Hematopoietic multipotent progenitor cell treated with erythropoietin and hydrocortisone succinate and interleukin-3 and kit ligand, for 4 days (in vitro differentiated cells): ENCODE measurements at regions not wholly inside any gene's neighbourhood (a gene's known extent, or its start where the extent isn't known, plus 50 kb on each side); places are given as distances from the start of the nearest gene placed in this dataset.
A peak's percentile ranks its signal among the peaks of the same experiment; 100 is the strongest.

ENCODE experiments used
- DNase-seq: peaks from one replicate; pipeline ENCODE4 v3.0.0-alpha.2; 2015

- DNase-seq, result peak; percentile 19
Measured at GRCh38 chr2:12326449-12327190, 390.1 kb upstream of the TRIB2 start.

DNA sequence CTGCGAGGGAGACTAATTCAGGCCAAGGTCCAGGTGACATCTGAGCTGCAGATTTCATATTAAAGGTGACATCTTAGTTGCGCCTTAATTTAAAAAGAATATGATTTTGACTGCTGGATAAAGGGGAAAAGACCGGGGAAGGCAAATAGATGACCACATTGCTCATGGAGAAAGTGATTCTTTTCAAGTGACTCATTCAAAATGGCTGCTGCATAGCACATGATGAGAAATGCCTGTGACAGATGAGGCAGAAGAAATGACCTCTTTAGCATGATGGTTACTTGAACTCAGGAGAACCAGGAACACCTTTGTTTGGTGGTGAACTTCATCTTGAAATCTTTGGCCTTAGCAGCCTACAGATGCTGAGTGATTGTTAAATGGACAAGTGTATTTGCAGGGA lies 385.8 kb upstream of the TRIB2 start:
- DNase-seq, result no peak

- no peak for DNase-seq
Measured at GRCh38 chr2:12331698-12332097, 385.0 kb upstream of the TRIB2 start.

DNA sequence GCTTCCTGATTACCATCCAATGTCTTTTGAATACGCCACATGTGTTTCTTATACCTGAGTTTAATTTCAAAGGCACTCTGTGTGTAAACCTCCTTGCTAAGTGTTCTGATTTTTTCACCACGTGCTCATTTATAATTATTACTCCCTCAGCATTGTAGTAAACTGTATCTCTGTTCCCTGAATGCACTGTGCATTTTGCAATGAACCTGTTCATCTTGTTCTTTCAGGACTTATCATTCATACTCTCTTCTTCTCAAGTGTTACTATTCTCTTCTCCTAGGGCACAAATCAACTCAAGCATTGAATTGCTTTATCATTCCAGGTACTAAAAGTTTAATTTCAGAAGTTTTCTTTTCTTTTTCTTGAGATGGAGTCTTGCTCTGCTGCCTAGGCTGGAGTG lies 383.4 kb upstream of the TRIB2 start:
- DNase-seq, result no peak

DNA sequence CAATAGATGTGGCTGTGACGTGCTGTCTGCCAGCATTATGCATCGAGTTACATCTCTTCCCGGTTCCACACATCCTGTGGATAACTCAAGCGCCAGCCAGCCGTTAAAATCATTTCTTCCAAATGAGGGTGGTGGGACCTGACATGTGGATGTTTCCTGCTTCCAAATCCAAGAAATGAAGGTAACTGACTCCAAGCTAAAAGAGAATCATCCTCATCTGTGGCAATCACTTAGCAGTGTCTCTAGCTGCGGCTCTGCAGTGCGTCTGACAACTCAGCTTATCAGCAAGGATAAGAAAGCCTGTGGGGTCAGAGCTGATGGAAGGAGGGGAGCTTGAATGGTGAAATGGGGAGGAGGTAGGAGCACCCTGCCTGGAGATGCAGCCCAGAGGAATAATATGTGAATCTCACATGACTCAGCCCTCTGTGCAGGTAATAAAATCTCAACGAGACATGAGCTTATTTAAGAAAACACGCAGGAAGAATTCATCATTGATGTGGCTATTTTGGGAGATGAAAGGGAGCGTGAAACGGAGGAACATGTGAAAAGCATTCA lies 382.2 kb upstream of the TRIB2 start:
- no peak for DNase-seq

DNA sequence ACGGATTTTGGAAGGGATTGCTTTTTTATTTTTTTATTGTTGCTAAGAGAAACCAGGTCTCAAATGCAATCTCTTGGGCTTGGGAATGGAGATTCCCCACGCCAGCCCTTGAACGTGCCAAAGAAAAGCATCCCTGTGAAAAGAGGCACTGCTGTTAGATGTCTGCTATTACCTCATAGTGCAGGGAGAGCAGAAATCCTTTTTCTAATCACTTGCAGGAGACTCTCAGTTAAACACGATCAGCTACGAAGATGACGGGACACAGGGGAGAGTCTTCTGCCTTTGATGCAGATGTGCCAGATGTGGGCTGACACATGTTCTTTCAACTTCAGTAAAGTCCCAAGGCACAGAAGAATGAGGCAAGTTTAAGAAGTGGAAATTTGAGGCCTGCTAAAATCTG lies 381.6 kb upstream of the TRIB2 start:
- no peak for DNase-seq

- DNase-seq, result no peak
Measured at GRCh38 chr2:12335995-12336394, 380.7 kb upstream of the TRIB2 start.

- DNase-seq, result no peak
Measured at GRCh38 chr2:12338946-12339697, 377.6 kb upstream of the TRIB2 start.

DNA sequence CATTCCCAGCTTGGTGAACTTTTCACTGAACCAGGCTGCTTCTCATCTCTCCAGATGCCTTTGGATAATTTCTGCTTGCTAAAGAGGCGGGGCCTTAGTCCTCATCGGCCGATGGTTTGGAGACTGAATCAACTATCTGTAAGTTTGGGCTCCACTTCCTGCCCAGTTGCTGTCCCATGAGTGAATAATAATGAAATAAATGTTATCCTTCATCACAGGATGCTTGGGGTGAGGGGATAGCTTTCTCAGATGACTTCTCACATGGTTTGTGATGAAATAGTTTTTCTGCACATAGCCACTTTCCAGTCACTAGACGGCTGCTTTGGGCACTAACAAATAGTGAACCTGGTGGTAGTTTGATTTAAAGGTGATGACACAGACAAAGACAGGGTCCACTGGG lies 376.6 kb upstream of the TRIB2 start:
- DNase-seq, result no peak

DNA sequence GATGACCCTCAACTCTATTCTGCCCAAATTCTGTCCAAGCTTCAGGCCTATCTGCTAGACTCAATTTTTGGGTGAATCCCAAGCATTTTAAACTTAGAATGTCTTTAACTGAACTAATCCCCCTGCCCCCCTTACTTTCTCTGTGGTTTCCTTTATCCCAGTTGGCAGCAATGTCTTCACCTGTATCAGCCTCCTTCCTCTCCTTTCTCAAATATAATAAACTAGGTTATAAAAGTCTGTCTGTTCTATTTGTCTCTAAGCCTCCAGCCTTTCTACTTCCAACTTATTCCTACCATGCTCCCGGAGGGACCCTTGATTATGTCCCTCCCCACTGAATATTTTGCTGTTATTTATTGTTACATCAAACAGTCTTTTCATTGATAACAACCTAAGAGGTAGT lies 375.5 kb upstream of the TRIB2 start:
- DNase-seq, result no peak

- DNase-seq, result no peak
Measured at GRCh38 chr2:12341920-12342319, 374.8 kb upstream of the TRIB2 start.

- DNase-seq, result no peak
Measured at GRCh38 chr2:12343141-12343540, 373.6 kb upstream of the TRIB2 start.

DNA sequence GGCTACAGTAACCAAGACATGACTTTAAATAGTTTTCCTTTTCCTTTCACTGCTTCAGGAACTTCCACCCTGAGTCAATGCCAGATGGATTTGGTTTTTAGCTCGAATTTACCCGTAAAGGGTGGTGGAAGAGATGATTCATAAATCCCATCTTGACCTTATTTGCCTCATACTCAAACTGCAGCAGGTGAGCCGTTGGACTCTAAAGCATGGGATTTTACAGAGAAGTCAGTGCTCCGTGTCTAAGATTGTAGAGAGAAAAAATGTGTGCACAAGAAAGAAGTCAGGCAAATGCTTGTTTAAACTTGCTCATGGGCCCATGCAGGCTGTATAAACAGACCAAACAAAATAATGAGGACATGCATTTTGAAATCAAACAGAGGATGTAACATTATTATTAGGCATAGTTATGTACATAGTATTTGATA lies 369.7 kb upstream of the TRIB2 start:
- no peak for DNase-seq

GRCh38 chr2:12348216-12348615 lies 368.5 kb upstream of the TRIB2 start:
- DNase-seq, result no peak

GRCh38 chr2:12350821-12351220 lies 365.9 kb upstream of the TRIB2 start:
- DNase-seq, result no peak

DNA sequence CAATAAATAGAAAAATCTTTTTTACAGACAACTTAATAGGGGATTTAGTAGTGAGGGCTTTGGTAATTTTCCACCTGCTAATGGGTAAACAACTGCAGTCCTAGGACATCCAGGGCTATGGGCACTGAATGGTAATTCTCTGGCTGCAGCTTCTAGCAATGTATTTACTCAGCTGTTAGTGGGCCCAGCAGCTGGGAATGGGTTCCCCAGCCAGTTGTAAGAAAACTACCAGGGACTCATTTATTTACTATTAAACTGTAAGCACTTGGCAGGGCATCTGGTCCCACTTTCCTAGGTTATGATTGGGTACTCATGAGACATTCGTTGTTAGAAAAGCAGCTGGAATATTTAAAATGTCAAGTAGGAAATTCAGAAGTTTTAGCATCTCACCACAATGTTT lies 363.8 kb upstream of the TRIB2 start:
- DNase-seq, result no peak

GRCh38 chr2:12361506-12361905 lies 355.2 kb upstream of the TRIB2 start:
- DNase-seq, result no peak

- DNase-seq, result no peak
Measured at GRCh38 chr2:12363138-12363537, 353.6 kb upstream of the TRIB2 start.

DNA sequence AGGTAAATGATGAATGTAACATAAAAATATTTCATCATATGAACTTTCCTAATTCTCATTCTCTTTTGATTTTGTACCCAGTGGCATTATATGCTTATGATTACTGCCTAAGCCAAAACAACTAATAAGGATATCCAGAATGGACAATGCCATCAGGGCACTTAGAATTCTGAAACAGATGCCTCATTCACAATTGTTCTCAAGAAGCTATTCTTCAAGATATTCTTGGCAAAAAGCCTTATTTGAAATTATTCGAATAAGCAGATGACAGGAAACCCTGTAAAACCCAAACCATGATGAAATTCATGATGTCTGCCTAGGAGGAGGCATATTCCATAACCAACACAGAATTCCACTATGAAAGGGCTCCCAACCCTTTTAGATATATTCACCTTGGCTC lies 353.2 kb upstream of the TRIB2 start:
- no peak for DNase-seq

DNA sequence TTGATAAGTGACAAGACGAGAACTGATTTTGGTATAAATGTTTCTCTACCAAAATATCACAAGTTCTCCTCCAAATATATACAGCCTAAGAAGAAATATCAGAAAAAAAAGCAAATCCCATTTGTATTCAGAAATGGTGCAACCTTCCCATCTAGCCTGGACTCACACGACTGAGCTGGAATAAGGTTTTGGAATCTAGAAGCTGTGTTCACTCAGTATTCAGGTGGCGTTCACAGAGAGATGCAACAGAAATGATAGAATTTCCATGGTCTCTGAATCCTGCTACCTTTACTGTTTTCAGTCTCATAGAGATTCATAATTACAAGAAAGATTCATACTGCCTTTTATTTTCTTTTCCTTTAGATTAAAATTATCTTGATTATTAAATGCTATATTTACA lies 347.2 kb upstream of the TRIB2 start:
- DNase-seq, result no peak

DNA sequence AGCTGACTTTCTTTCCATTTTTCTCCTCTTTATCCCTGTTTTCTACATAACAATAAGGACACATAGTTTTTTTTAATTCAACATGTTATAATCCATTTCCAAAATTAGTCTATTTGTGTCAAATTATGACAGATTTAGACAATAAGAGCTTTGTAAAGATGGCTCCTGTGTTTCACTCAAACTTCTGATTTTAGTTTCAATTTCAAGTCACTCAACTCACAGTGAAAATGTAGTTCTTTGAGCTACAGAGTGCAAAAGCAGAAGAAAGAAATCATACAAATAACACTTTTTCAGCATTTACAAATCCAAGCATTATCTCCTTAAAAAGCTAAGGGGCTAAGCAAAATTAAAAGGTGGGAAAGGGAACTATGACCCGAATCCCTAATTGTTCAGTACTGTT lies 340.7 kb upstream of the TRIB2 start:
- DNase-seq, result no peak

GRCh38 chr2:12379143-12379542 lies 337.6 kb upstream of the TRIB2 start:
- no peak for DNase-seq

DNA sequence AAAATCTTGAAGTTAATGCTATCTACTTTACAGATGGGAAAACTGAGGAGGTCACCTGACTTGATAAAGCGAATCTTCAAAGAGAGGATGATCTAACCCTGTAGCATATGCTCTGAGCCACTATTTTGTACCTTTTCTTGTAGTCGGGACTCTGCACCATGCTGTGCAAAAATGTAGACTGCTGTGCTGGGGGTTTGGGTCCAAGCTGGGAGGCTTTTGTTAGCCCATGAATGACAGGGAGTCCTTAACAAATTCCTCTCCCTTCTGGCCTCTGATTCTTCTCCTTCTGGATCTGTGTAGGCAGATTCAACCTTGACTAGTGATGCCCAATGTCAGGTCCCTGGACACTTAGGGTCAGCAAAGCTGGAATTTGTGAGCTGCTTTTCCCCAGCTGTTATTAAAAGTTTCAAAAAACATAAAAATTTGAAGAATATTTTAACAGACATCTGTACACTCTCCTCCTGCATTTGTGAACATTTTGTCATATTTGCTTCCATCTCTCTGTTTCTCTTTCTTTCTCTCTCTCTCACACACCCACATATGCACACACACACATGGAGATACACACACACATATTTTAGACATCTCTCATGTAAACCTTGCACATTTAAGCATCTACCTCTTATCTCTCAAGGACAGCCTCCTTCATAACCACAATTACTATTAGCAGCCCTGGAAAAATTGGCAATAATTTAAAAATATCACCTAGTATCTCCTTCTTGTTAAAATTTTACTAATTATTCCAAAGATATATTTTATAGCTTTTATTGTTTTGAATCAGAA lies 335.0 kb upstream of the TRIB2 start:
- DNase-seq, result peak; percentile 67

- DNase-seq, result no peak
Measured at GRCh38 chr2:12382366-12382765, 334.4 kb upstream of the TRIB2 start.
